HG03060 (cell line): ENCODE measurements at regions not wholly inside any gene's neighbourhood (a gene's known extent, or its start where the extent isn't known, plus 50 kb on each side); places are given as distances from the start of the nearest gene placed in this dataset.
"Not testable (repeated sequence)": the region's sequence is repeated elsewhere in the genome, so short reads cannot be mapped to it uniquely, and the experiment has no call there.

Source experiments
- ATAC-seq: cut with Tn5 transposase; IDR thresholded peaks from one replicate; pipeline ENCODE4 v1.9.1; 2021; ENCODE audit warnings: low read depth, moderate number of reproducible peaks; ENCODE audit not compliant: unreplicated experiment

GRCh38 chr9:25302601-25303000 is 375.6 kb downstream of the TUSC1 start:
- no peak for ATAC-seq

- not testable (repeated sequence) for ATAC-seq
Measured at GRCh38 chr9:25288195-25288594, 390.0 kb downstream of the TUSC1 start.

- ATAC-seq: no peak
Measured at GRCh38 chr9:25284365-25284764, 393.9 kb downstream of the TUSC1 start.

GRCh38 chr9:25282946-25283345 is 395.3 kb downstream of the TUSC1 start:
- no peak for ATAC-seq

- no peak for ATAC-seq
Measured at GRCh38 chr9:25261445-25261844, 416.8 kb downstream of the TUSC1 start.

GRCh38 chr9:25260046-25260445 is 418.2 kb downstream of the TUSC1 start:
- ATAC-seq: no peak

- no peak for ATAC-seq
Measured at GRCh38 chr9:25255216-25255615, 423.0 kb downstream of the TUSC1 start.

GRCh38 chr9:25254051-25254450 is 424.2 kb downstream of the TUSC1 start:
- ATAC-seq: no peak

- ATAC-seq: no peak
Measured at GRCh38 chr9:25241421-25241820, 436.8 kb downstream of the TUSC1 start.

GRCh38 chr9:25226901-25227686 is 451.1 kb downstream of the TUSC1 start:
- ATAC-seq: no peak

- ATAC-seq: no peak
Measured at GRCh38 chr9:25225938-25226760, 452.1 kb downstream of the TUSC1 start.

GRCh38 chr9:25224996-25225395 is 453.2 kb downstream of the TUSC1 start:
- ATAC-seq: no peak

- no peak for ATAC-seq
Measured at GRCh38 chr9:25224309-25224708, 453.9 kb downstream of the TUSC1 start.

- no peak for ATAC-seq
Measured at GRCh38 chr9:25212361-25212760, 465.9 kb downstream of the TUSC1 start.

GRCh38 chr9:25207402-25208195 is 470.6 kb downstream of the TUSC1 start:
- no peak for ATAC-seq

- no peak for ATAC-seq
Measured at GRCh38 chr9:25206027-25206426, 472.2 kb downstream of the TUSC1 start.

GRCh38 chr9:25205285-25205684 is 473.0 kb downstream of the TUSC1 start:
- no peak for ATAC-seq

- ATAC-seq: no peak
Measured at GRCh38 chr9:25177858-25178257, 500.4 kb downstream of the TUSC1 start.

GRCh38 chr9:25129537-25129936 is 548.7 kb downstream of the TUSC1 start:
- no peak for ATAC-seq

GRCh38 chr9:25121811-25122210 is 556.4 kb downstream of the TUSC1 start:
- ATAC-seq: no peak

GRCh38 chr9:25119041-25119440 is 559.2 kb downstream of the TUSC1 start:
- ATAC-seq: no peak
